Neural cell (in vitro differentiated cells): ENCODE measurements at regions not wholly inside any gene's neighbourhood (a gene's known extent, or its start where the extent isn't known, plus 50 kb on each side); places are given as distances from the start of the nearest gene placed in this dataset.

Experiments used
- H2AFZ ChIP-seq: fragments of 200-600, 300-800 bp; sonication (generic), shearing (Covaris generic); 2 replicates; pipeline ENCODE4 v1.6.0; 2014; ENCODE audit warnings: low read depth, mild to moderate bottlenecking, antibody characterized with exemption, low read length, moderate library complexity
- H3F3A ChIP-seq: fragments of 200-600 bp; shearing (Covaris generic); 2 replicates; pipeline ENCODE4 v1.6.1; 2016; ENCODE audit warnings: mild to moderate bottlenecking, moderate library complexity, mixed read lengths, antibody characterized with exemption, low read length; ENCODE audit not compliant: insufficient read depth, poor library complexity, severe bottlenecking
- H3K27ac ChIP-seq: fragments of 200-600, 300-800 bp; sonication (generic), shearing (Covaris generic); 2 replicates; pipeline ENCODE4 v1.5.1; 2014; ENCODE audit warnings: mild to moderate bottlenecking, low read length, moderate library complexity
- H3K27me3 ChIP-seq: fragments of 300-800, 200-600 bp; sonication (generic), shearing (Covaris generic); 2 replicates; pipeline ENCODE4 v1.6.0; 2014; ENCODE audit warnings: mild to moderate bottlenecking, low read depth, low read length, moderate library complexity; ENCODE audit not compliant: insufficient read depth
- H3K36me3 ChIP-seq: fragments of 300-800, 200-600 bp; sonication (generic), shearing (Covaris generic); 2 replicates; pipeline ENCODE4 v1.5.1; 2014; ENCODE audit warnings: mild to moderate bottlenecking, antibody characterized with exemption, low read length, moderate library complexity; ENCODE audit not compliant: insufficient read depth
- H3K4me2 ChIP-seq: fragments of 300-800, 200-600 bp; sonication (generic), shearing (Covaris generic); 2 replicates; pipeline ENCODE4 v1.6.0; 2014; ENCODE audit warnings: mild to moderate bottlenecking, low read length
- H3K4me3 ChIP-seq: fragments of 300-800, 200-600 bp; sonication (generic), shearing (Covaris generic); 2 replicates; pipeline ENCODE4 v1.5.1; 2014; ENCODE audit warnings: mild to moderate bottlenecking, low read length, moderate library complexity
- H3K79me2 ChIP-seq: fragments of 200-600 bp; shearing (Covaris generic); replicated peaks from 2 replicates; pipeline ENCODE4 v1.6.0; 2014; ENCODE audit warnings: mild to moderate bottlenecking, low read length, moderate library complexity; ENCODE audit not compliant: insufficient read depth
- H3K9ac ChIP-seq: fragments of 300-800, 200-600 bp; sonication (generic), shearing (Covaris generic); 2 replicates; pipeline ENCODE4 v1.6.1; 2016; ENCODE audit warnings: mild to moderate bottlenecking, low read length, mixed read lengths
- H3K9me2 ChIP-seq: fragments of 200-600 bp; shearing (Covaris generic); 2 replicates; pipeline ENCODE4 v1.6.1; 2016; ENCODE audit warnings: mild to moderate bottlenecking, low read length, mixed read lengths; ENCODE audit not compliant: insufficient read depth
- H3K9me3 ChIP-seq: fragments of 200-600, 300-800 bp; sonication (generic), shearing (Covaris generic); 2 replicates; pipeline ENCODE4 v1.6.1; 2016; ENCODE audit warnings: mild to moderate bottlenecking, mixed run types, low read length, moderate library complexity, mixed read lengths
- H4K20me1 ChIP-seq: fragments of 200-600 bp; shearing (Covaris generic); 2 replicates; pipeline ENCODE4 v1.6.1; 2016; ENCODE audit warnings: mild to moderate bottlenecking, mixed run types; ENCODE audit not compliant: insufficient read depth
- CTCF ChIP-seq: fragments of 450-650 bp; IDR thresholded peaks from 2 replicates; pipeline ENCODE4 v1.5.1; 2014; ENCODE audit warnings: antibody characterized with exemption, mild to moderate bottlenecking, moderate library complexity; ENCODE audit not compliant: poor library complexity, severe bottlenecking
- EP300 ChIP-seq: fragments of 450-650 bp; conservative IDR thresholded peaks from 2 replicates; pipeline ENCODE4 v1.6.1; 2014; ENCODE audit warnings: antibody characterized with exemption, mild to moderate bottlenecking, moderate library complexity; ENCODE audit not compliant: poor library complexity, severe bottlenecking
- EZH2 ChIP-seq: fragments of 200-600, 300-800 bp; shearing (Covaris generic), sonication (generic); IDR thresholded peaks from 2 replicates; pipeline ENCODE4 v1.6.1; 2014; ENCODE audit warnings: antibody characterized with exemption, low read length, borderline replicate concordance, mild to moderate bottlenecking; ENCODE audit not compliant: insufficient read depth, poor library complexity, severe bottlenecking
- MXI1 ChIP-seq: fragments of 450-650 bp; conservative IDR thresholded peaks from 2 replicates; pipeline ENCODE4 v1.6.1; 2014; ENCODE audit warnings: antibody characterized with exemption, mild to moderate bottlenecking; ENCODE audit not compliant: poor library complexity, severe bottlenecking
- POLR2AphosphoS5 ChIP-seq: IDR thresholded peaks from 2 replicates; pipeline ENCODE4 v1.6.1; 2012
- RAD21 ChIP-seq: fragments of 450-650 bp; conservative IDR thresholded peaks from 2 replicates; pipeline ENCODE4 v1.6.1; 2014; ENCODE audit warnings: antibody characterized with exemption, mild to moderate bottlenecking, moderate library complexity
- REST ChIP-seq: IDR thresholded peaks from 2 replicates; pipeline ENCODE4 v1.6.1; 2012; ENCODE audit warnings: borderline replicate concordance
- SMC3 ChIP-seq: fragments of 450-650 bp; conservative IDR thresholded peaks from 2 replicates; pipeline ENCODE4 v1.6.1; 2014; ENCODE audit warnings: antibody characterized with exemption, mild to moderate bottlenecking, moderate library complexity; ENCODE audit not compliant: poor library complexity
- TAF1 ChIP-seq: IDR thresholded peaks from 2 replicates; pipeline ENCODE4 v1.6.1; 2012; ENCODE audit warnings: low read depth

GRCh38 chr4:96809563-96809962 lies 969.7 kb downstream of the PDHA2 start:
- no peak overlapping the region for H3K27ac ChIP-seq
- no peak for TF ChIP-seq CTCF
- no peak for TF ChIP-seq RAD21
- no peak for TF ChIP-seq POLR2AphosphoS5
- TF ChIP-seq REST, result no peak
- TF ChIP-seq SMC3, result no peak
- TF ChIP-seq TAF1, result no peak
- TF ChIP-seq EZH2, result no peak
- TF ChIP-seq MXI1, result no peak
- TF ChIP-seq EP300, result no peak

GRCh38 chr4:96827086-96827485 lies 987.2 kb downstream of the PDHA2 start:
- no peaks in the 10 kb centered on the region for H3K9me3 ChIP-seq
- no peak overlapping the region for H3K27ac ChIP-seq
- H3K79me2 ChIP-seq, result no peaks in the 10 kb centered on the region
- H3K27me3 ChIP-seq, result no peaks in the 10 kb centered on the region
- TF ChIP-seq CTCF, result no peak
- TF ChIP-seq EP300, result no peak
- TF ChIP-seq EZH2, result no peak
- no peak for TF ChIP-seq REST
- TF ChIP-seq MXI1, result no peak
- TF ChIP-seq TAF1, result no peak
- no peak for TF ChIP-seq SMC3
- no peak for TF ChIP-seq POLR2AphosphoS5
- TF ChIP-seq RAD21, result no peak
- no peaks in the 10 kb centered on the region for H3K9me2 ChIP-seq
- H3F3A ChIP-seq, result no peaks in the 10 kb centered on the region
- no peaks in the 10 kb centered on the region for H3K36me3 ChIP-seq
- H4K20me1 ChIP-seq, result no peaks in the 10 kb centered on the region
- H2AFZ ChIP-seq, result no peak overlapping the region
- H3K4me3 ChIP-seq, result no peak overlapping the region
- no peak overlapping the region for H3K9ac ChIP-seq
- no peak overlapping the region for H3K4me2 ChIP-seq

More at GRCh38 chr4:96809563-96809962, 969.7 kb downstream of the PDHA2 start:
- no peaks in the 10 kb centered on the region for H3K27me3 ChIP-seq
- no peak overlapping the region for H3K9ac ChIP-seq
- H2AFZ ChIP-seq, result no peak overlapping the region
- H4K20me1 ChIP-seq, result no peaks in the 10 kb centered on the region
- no peaks in the 10 kb centered on the region for H3K36me3 ChIP-seq
- no peaks in the 10 kb centered on the region for H3K9me2 ChIP-seq
- H3K4me2 ChIP-seq, result no peak overlapping the region
- H3F3A ChIP-seq, result no peaks in the 10 kb centered on the region
- no peaks in the 10 kb centered on the region for H3K9me3 ChIP-seq
- no peak overlapping the region for H3K4me3 ChIP-seq
- H3K79me2 ChIP-seq, result no peaks in the 10 kb centered on the region
